ENCODE measurements at regions not wholly inside any gene's neighbourhood (a gene's known extent, or its start where the extent isn't known, plus 50 kb on each side); places are given as distances from the start of the nearest gene placed in this dataset.

DNA sequence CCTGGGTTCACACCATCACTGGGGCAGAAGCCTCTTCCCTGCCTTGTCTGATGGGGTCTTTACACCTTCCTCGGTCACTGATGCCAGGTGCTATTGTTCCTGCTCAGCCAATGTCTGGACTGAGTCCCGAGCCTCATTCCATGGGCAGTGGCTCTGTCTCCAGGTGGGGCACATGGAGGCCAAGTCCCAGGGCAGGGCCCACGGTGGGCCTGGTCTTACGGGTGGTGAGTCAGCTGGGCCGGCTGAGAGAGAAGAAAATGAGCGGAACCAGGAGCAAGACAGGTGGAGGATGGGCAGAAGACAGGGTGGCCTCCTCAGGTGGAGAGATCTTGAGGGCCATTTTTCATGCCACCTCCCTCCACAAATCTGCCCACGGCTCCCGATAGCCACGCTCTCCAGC lies 131.7 kb upstream of the FAM20C start (continued):
- TF ChIP-seq, protein P1, sequence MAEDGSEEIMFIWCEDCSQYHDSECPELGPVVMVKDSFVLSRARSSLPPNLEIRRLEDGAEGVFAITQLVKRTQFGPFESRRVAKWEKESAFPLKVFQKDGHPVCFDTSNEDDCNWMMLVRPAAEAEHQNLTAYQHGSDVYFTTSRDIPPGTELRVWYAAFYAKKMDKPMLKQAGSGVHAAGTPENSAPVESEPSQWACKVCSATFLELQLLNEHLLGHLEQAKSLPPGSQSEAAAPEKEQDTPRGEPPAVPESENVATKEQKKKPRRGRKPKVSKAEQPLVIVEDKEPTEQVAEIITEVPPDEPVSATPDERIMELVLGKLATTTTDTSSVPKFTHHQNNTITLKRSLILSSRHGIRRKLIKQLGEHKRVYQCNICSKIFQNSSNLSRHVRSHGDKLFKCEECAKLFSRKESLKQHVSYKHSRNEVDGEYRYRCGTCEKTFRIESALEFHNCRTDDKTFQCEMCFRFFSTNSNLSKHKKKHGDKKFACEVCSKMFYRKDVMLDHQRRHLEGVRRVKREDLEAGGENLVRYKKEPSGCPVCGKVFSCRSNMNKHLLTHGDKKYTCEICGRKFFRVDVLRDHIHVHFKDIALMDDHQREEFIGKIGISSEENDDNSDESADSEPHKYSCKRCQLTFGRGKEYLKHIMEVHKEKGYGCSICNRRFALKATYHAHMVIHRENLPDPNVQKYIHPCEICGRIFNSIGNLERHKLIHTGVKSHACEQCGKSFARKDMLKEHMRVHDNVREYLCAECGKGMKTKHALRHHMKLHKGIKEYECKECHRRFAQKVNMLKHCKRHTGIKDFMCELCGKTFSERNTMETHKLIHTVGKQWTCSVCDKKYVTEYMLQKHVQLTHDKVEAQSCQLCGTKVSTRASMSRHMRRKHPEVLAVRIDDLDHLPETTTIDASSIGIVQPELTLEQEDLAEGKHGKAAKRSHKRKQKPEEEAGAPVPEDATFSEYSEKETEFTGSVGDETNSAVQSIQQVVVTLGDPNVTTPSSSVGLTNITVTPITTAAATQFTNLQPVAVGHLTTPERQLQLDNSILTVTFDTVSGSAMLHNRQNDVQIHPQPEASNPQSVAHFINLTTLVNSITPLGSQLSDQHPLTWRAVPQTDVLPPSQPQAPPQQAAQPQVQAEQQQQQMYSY (CRISPR knock-in tag; IDR thresholded peaks at IDR 0.05) = no peak
- TF ChIP-seq, protein P2, sequence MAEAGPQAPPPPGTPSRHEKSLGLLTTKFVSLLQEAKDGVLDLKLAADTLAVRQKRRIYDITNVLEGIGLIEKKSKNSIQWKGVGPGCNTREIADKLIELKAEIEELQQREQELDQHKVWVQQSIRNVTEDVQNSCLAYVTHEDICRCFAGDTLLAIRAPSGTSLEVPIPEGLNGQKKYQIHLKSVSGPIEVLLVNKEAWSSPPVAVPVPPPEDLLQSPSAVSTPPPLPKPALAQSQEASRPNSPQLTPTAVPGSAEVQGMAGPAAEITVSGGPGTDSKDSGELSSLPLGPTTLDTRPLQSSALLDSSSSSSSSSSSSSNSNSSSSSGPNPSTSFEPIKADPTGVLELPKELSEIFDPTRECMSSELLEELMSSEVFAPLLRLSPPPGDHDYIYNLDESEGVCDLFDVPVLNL (CRISPR knock-in tag; IDR thresholded peaks at IDR 0.05; ENCODE audit: borderline replicate concordance, low read depth) = no peak
- TF ChIP-seq NFATC4 (CRISPR knock-in tag; IDR thresholded peaks at IDR 0.05) = no peak
- TF ChIP-seq, protein P3, sequence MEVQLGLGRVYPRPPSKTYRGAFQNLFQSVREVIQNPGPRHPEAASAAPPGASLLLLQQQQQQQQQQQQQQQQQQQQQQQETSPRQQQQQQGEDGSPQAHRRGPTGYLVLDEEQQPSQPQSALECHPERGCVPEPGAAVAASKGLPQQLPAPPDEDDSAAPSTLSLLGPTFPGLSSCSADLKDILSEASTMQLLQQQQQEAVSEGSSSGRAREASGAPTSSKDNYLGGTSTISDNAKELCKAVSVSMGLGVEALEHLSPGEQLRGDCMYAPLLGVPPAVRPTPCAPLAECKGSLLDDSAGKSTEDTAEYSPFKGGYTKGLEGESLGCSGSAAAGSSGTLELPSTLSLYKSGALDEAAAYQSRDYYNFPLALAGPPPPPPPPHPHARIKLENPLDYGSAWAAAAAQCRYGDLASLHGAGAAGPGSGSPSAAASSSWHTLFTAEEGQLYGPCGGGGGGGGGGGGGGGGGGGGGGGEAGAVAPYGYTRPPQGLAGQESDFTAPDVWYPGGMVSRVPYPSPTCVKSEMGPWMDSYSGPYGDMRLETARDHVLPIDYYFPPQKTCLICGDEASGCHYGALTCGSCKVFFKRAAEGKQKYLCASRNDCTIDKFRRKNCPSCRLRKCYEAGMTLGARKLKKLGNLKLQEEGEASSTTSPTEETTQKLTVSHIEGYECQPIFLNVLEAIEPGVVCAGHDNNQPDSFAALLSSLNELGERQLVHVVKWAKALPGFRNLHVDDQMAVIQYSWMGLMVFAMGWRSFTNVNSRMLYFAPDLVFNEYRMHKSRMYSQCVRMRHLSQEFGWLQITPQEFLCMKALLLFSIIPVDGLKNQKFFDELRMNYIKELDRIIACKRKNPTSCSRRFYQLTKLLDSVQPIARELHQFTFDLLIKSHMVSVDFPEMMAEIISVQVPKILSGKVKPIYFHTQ (CRISPR knock-in tag; IDR thresholded peaks at IDR 0.05) = no peak
- no peak for TF ChIP-seq OVOL2 (CRISPR knock-in tag; IDR thresholded peaks at IDR 0.05; ENCODE audit: borderline replicate concordance)
- TF ChIP-seq PRRX2 (CRISPR knock-in tag; IDR thresholded peaks at IDR 0.05) = no peak
- TF ChIP-seq JUN (CRISPR knock-in tag; IDR thresholded peaks at IDR 0.05) = no peak

DNA sequence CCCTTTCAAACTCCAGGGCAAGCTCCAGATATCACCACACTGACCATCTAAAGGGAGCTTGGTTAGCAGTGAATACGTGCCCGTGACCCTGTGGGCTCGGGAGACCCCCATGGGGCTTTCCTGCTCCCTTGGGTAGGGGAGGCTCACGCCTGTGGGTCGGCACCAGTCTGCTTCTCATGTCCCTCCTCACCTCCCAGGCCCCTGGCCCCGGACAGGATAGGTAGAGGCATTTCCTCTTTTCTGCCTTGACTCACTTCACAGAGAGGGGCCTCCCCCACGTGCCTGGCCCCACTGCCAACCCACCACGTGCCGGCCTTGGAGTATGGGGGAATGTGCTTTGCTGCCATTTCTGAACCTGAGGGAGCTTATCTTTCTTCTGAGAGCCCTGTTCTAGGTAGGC lies 131.3 kb upstream of the FAM20C start:
- ChIA-PET CTCF (interaction anchor here (1.0 to 2.8 kb wide), 2 partner anchors 140 to 206 kb away, joined by 4 to 10 read pairs; no protein-coding TSS in a partner anchor), POLR2A (no interaction called here)
- Mint-ChIP-seq H3K36me3 (no peaks in the 10 kb centered on the region), H3K4me1 (peaks cover 45% of the 10 kb centered on the region), H3K4me3 (no peak overlapping the region), H3K9me3 (no peaks in the 10 kb centered on the region), H3K27ac (no peak overlapping the region), H3K27me3 (ENCODE audit: low read depth) (no peaks in the 10 kb centered on the region; the same call in 1 of the 2 replicates)
- TF ChIP-seq SP1 (CRISPR knock-in tag; conservative IDR thresholded peaks at IDR 0.05) (no peak), ZNF138 (CRISPR knock-in tag; conservative IDR thresholded peaks at IDR 0.05) (no peak), ATF1 (CRISPR knock-in tag; IDR thresholded peaks at IDR 0.05) (no peak), NR1H2 (CRISPR knock-in tag; IDR thresholded peaks at IDR 0.05) (no peak), ZNF263 (CRISPR knock-in tag; IDR thresholded peaks at IDR 0.05; ENCODE audit: low read depth) (no peak), OVOL2 (CRISPR knock-in tag; IDR thresholded peaks at IDR 0.05; ENCODE audit: borderline replicate concordance) (no peak)
- TF ChIP-seq, protein P4, sequence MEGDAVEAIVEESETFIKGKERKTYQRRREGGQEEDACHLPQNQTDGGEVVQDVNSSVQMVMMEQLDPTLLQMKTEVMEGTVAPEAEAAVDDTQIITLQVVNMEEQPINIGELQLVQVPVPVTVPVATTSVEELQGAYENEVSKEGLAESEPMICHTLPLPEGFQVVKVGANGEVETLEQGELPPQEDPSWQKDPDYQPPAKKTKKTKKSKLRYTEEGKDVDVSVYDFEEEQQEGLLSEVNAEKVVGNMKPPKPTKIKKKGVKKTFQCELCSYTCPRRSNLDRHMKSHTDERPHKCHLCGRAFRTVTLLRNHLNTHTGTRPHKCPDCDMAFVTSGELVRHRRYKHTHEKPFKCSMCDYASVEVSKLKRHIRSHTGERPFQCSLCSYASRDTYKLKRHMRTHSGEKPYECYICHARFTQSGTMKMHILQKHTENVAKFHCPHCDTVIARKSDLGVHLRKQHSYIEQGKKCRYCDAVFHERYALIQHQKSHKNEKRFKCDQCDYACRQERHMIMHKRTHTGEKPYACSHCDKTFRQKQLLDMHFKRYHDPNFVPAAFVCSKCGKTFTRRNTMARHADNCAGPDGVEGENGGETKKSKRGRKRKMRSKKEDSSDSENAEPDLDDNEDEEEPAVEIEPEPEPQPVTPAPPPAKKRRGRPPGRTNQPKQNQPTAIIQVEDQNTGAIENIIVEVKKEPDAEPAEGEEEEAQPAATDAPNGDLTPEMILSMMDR (IDR thresholded peaks at IDR 0.05) = no peak
- TF ChIP-seq, protein P5, sequence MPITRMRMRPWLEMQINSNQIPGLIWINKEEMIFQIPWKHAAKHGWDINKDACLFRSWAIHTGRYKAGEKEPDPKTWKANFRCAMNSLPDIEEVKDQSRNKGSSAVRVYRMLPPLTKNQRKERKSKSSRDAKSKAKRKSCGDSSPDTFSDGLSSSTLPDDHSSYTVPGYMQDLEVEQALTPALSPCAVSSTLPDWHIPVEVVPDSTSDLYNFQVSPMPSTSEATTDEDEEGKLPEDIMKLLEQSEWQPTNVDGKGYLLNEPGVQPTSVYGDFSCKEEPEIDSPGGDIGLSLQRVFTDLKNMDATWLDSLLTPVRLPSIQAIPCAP (CRISPR knock-in tag; IDR thresholded peaks at IDR 0.05) = no peak
- TF ChIP-seq, protein P6, sequence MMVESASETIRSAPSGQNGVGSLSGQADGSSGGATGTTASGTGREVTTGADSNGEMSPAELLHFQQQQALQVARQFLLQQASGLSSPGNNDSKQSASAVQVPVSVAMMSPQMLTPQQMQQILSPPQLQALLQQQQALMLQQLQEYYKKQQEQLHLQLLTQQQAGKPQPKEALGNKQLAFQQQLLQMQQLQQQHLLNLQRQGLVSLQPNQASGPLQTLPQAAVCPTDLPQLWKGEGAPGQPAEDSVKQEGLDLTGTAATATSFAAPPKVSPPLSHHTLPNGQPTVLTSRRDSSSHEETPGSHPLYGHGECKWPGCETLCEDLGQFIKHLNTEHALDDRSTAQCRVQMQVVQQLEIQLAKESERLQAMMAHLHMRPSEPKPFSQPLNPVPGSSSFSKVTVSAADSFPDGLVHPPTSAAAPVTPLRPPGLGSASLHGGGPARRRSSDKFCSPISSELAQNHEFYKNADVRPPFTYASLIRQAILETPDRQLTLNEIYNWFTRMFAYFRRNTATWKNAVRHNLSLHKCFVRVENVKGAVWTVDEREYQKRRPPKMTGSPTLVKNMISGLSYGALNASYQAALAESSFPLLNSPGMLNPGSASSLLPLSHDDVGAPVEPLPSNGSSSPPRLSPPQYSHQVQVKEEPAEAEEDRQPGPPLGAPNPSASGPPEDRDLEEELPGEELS (CRISPR knock-in tag; IDR thresholded peaks at IDR 0.05) = no peak
- TF ChIP-seq, protein P7, sequence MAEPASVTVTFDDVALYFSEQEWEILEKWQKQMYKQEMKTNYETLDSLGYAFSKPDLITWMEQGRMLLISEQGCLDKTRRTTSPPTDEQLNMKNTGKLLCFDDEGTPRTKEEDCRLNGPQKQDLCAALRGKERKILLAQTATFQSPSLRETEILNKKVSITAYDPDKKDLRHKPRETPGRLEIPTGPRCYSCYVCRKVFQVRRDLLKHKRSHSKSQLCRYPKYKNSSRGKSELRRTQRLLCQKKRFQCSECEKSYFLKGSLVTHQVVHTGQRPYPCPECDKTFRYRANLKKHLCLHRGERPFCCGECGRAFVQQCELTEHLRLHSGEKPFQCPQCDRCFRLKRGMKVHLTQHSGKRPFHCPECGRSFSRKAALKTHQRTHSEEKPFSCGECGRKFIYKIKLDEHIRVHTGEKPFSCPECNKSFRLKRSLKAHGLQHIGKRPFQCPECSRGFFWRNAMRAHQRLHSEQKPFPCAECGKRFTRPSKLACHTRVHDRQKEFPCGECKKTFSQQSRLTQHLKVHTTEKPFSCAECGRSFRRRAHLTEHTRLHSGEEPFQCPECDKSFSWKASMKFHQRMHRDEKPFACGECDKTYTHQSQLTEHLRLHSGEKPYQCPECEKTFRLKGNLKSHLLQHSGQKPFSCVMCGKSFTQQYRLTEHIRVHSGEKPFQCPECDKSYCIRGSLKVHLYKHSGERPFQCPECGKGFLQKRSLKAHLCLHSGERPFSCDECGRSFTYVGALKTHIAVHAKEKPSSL (CRISPR knock-in tag; conservative IDR thresholded peaks at IDR 0.05) = no peak
- DNase-seq (ENCODE audit: low spot score) (no peak), ATAC-seq (no peak)
